Astrocyte of the hippocampus (primary cell): ENCODE measurements at regions not wholly inside any gene's neighbourhood (a gene's known extent, or its start where the extent isn't known, plus 50 kb on each side); places are given as distances from the start of the nearest gene placed in this dataset.

Experiments
- DNase-seq: peaks from one replicate; pipeline ENCODE4 v3.0.0; 2011; ENCODE audit warnings: low read depth, low spot score

DNA sequence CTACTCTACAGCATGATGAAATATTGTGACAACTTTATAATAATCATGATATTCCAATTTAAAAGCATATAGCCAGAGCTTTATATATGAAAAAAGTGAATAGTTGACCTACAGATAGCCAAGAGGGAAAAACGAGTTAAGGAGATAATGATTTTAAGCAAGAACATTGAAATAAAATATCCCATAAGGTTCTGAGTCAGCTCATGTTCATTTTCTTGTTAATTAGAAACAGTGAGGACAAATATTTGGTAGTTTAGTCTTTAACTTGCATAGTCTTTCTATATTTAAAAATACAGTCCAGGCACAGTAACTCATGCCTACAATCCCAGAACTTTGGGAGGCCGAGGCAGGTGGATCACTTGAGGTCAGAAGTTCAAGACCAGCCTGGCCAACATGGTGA lies 55.8 kb upstream of the CDH6 start:
- DNase-seq = no peak

GRCh38 chr5:31135542-31135941 lies 57.9 kb upstream of the CDH6 start:
- DNase-seq = no peak

GRCh38 chr5:31133488-31133887 lies 60.0 kb upstream of the CDH6 start:
- no peak for DNase-seq

- peak; percentile 16 for DNase-seq
These were observed 62.0 kb upstream of the CDH6 start for GRCh38 chr5:31131381-31131891.

DNA sequence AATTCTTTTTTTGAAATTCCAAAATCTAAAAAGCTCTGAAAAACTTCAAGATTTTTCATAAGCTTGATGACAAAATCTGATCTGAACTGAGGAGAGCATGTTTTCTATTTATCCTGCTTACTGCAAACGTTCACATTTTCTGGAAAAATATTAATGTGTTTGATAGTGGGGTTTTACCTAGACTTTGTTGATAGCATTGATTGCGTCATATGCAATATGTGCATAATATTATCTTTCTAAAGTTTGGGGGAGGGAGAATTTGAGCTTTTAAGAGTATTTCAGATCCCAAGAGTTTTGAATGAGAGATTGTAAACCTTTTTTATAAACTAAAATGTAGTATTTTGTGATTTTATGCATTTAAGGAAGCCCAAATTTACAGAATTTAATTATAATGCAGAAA lies 62.8 kb upstream of the CDH6 start:
- no peak for DNase-seq

DNA sequence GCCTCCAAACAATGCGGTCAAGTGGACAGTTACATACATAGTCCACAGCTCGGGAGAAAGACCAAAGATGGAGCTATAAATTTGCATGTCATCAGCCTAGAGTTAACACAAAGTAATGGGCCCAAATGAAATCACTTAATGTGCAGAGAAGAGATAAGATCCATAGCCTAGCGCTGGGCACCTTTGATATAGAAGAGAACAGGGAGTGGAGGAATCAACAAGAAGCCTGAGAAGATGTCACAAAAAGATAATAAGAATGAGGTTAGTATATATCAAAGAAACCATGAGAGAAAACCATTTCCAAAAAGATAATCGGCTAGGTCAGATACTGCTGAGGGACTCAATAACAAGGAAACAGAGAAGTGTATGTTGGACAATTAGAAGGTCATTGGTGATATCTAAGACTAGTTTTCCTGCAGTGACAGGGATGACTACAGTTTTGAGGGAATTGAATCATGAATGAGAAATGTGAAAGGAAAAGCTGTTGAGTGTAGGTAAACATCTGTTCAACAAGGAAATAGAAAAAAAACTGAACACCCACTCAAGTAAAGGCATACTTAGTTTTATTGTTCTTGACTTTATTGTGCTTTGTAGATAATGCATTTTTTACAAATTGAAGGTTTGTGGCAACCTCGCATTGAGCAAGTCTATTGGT lies 68.7 kb upstream of the CDH6 start:
- no peak for DNase-seq

GRCh38 chr5:31124026-31124425 lies 69.5 kb upstream of the CDH6 start:
- DNase-seq = no peak

DNA sequence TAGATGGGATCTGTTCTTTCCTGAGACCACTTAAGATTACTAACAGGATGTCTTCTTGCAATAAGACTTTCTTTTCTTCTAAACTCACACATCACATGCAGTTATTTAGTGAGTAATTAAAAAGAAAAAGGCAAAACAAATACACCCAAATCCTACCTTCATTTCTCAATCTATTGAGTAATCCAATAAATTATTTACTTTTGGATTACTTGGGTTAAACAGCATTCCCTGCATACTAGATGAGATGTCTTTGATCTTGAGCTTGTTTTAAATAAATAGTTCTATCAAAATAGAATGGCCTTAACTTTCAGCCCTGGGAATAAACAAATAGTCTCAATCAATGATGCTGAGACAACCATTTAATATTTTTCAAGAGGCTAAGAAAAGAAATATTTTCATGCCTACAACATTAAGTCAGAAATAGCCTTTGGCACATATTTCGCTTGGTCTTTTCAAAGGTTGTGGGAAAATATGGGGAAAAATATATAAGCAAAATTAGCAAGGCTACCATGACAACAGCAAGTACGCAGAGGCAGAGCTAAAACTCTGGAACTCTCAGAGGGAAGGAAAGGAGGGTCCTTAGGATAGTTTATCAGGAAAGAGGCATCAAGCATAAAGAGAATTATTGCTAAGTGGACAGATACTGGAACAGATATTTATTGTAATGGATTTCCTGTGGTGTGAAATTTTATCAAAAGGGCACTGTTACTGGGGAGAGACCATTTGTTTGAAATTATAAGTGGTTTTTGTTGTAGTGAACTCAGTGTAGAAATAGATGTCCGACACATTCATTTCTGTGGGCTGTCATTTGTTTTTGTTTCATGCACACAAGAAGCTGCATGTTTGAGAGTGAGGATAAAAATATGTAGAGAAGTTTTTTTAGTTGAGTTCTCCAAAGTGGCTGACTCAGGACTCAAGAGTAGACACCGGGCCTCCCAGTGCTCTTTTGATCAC lies 70.2 kb upstream of the CDH6 start:
- DNase-seq = peak; percentile 31

- DNase-seq = no peak
These were observed 72.3 kb upstream of the CDH6 start for GRCh38 chr5:31121224-31121623.

GRCh38 chr5:31120642-31120948 lies 72.9 kb upstream of the CDH6 start:
- DNase-seq = no peak

DNA sequence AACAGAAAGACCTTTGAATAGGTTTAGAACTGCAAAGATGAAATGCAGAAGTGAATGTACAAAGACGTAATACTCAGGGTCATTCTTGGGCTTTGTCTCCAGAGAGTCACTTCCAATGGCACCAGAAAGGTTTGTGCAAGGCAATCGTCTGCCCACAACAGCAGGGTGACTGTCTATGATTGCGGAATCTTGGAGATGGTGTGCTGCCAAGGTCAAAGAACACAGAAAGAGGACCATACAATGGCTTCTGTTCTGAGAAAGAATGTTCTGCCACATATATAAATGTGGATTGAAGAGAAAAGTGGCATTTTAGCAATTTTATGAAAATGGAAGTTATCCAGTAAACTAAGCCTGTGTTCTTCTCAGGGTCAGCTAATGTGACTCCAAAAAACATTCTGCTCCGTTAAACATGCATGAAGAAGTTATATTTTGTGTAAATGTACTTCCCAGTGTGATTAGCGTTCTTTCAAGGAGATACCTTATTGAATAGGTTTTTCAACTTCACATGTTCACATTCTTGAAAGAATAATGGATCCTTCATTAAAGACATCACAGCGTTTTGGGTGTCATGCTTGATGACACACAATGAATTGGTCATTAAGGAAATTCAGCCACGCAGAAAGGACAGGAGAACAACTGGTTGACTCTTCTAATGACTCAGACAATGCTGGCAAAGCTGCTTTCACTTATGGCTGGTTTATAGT lies 73.4 kb upstream of the CDH6 start:
- DNase-seq = peak; percentile 29

- DNase-seq = no peak
These were observed 76.9 kb upstream of the CDH6 start for GRCh38 chr5:31116466-31117031.

GRCh38 chr5:31114817-31115216 lies 78.7 kb upstream of the CDH6 start:
- no peak for DNase-seq

- DNase-seq = no peak
These were observed 79.7 kb upstream of the CDH6 start for GRCh38 chr5:31113666-31114350.

GRCh38 chr5:31113101-31113500 lies 80.4 kb upstream of the CDH6 start:
- peak; percentile 79 for DNase-seq

DNA sequence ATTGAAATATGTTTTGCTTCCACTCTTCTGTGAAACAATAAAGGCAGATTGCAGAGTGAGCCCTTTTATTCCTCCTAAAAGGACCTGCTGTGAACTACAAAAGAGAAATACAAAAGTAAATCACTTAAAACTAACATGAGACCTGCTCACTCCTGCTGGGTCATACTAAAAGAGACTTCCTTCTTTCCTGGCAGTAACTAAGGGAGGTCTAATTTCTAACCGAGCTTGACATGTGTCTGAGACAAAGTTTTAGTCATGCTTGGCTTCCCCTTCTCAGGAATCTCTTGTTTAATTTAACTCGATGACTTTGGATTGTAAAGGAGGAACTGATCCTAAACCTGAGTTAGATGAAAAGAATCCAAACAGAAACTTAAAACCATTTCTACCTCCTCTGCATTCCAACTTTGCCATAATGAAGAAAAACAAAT lies 86.4 kb upstream of the CDH6 start:
- DNase-seq = peak; percentile 69

GRCh38 chr5:31106691-31107090 lies 86.8 kb upstream of the CDH6 start:
- peak; percentile 67 for DNase-seq

DNA sequence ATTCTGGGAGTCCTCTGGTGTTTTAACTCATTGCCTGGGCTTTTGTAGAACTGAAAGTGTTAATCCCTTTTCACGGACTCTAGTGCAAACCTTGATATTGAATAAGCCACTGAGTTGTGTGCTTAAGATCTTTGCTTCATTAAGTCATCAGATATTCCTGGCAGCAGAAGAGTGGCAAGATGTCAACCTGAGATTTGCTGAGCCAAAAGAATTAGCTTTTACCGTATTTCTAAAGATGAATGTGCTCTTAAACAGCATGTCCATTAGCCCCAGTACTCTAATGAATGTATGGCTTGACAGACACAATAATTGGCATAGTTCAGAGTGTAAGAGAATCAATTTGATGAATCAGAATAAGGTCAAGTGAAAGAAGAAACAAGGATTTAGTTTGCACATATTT lies 87.2 kb upstream of the CDH6 start:
- peak; percentile 42 for DNase-seq

DNA sequence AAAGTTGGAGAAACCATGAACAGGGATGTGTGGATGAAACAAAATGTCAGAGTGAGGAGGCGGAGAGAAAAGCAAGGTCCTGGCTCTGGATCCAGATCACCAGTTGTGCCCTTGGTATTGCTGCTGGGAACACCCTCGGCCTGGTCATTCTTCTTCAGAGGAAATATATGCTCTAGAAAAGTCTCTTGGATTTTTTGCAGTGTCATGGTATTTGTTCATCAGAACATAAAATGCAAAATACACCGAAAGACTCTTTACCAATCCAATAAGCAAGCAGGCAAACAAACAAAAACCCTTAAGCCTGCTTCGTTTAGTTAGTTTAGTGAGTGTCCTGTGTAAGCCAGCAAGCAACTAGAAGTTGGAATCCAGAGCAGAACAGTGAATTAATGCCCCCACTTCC lies 88.7 kb upstream of the CDH6 start:
- DNase-seq = no peak

DNA sequence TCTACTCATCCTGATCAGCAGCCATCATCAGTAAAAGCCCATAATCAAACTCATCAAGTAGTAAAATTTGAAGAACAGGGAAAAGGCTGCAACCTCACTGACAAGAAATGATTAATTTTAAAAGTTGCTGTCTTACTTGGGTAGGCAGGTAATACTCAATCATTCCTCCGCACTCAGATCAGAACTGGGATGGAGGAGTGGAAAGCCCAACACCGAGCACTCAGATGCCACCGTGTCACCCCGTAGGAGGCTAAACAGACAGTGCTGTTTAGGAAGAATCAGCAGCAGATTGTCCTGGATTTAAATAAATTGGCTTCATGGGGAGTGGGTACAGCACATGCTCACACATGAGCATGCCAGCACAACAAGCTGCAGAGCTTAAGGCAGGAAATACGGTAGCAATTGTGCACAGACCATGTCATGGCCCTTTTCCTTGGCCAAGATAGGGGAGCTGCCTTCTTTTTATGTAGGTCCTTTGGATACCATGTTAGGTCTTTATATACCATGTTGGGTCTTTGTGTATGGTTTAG lies 92.6 kb upstream of the CDH6 start:
- no peak for DNase-seq

DNA sequence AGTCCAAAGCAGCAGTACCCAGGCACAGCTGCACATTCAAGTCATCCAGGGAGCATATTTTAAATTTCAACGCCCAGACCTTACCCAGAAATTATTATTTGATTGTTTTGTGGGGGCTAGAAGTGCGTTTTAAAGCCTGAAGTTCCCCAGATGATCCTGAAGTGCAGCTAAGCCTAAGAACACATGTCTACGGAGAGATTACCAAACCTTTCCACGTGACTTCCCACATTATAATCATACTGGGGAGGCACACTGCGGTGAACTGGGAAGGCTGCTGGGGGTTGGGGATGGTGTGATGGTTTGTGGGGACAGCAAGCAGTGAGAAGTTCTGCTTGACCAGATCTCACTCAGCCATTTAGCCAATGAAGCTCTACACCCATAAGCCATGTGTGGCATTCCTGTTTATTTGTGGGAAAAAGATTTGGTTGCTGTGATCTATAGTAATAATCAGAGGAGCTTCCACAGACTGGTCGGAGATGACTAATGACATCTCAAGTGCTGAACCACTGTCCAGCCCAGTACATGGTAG lies 93.4 kb upstream of the CDH6 start:
- DNase-seq = no peak
